ENCODE measurements at regions not wholly inside any gene's neighbourhood (a gene's known extent, or its start where the extent isn't known, plus 50 kb on each side); places are given as distances from the start of the nearest gene placed in this dataset.

- TF ChIP-seq POLR2A (IDR thresholded peaks at IDR 0.05) (no peak), CTCF (IDR thresholded peaks at IDR 0.05) (no peak)
Measured at GRCh38 chr4:67040315-67040714, 505.0 kb downstream of the CENPC start.
